Activated CD8-positive, alpha-beta memory T cell treated with anti-CD3 and anti-CD28 coated beads, Interleukin-2, amount 50 U/mL, for 24 hours (primary cell): ENCODE measurements at regions not wholly inside any gene's neighbourhood (a gene's known extent, or its start where the extent isn't known, plus 50 kb on each side); places are given as distances from the start of the nearest gene placed in this dataset.

ENCODE experiments used
- DNase-seq: peaks from one replicate; pipeline ENCODE4 v3.0.0-alpha.2; 2020; ENCODE audit errors: extremely low read depth

- no peak for DNase-seq
Observed at GRCh38 chr12:130101370-130101769, 60.9 kb upstream of the FZD10 start.

DNA sequence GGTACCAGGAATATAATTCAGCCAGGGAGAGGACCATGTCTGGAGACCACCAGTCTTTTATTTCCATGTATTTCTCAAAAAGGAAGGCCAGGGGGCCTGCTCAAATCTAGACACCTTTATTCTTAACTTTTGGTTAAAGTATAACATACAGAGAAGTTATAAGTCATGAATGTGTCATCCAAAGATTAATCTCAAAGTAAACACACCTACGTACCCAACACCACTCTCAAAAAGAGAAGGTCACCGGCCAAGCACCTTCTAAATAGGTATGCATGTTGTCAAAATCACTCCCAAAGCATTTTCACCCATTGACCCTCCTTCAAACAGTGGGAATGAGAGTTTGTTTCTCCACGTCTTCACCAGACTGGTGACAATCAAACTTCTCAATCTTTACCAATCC is 60.0 kb upstream of the FZD10 start:
- no peak for DNase-seq

GRCh38 chr12:130104571-130105106 is 57.6 kb upstream of the FZD10 start:
- DNase-seq = no peak

GRCh38 chr12:130109062-130109945 is 53.0 kb upstream of the FZD10 start:
- no peak for DNase-seq

GRCh38 chr12:130110914-130111313 is 51.4 kb upstream of the FZD10 start:
- no peak for DNase-seq

GRCh38 chr12:130111965-130112496 is 50.2 kb upstream of the FZD10 start:
- no peak for DNase-seq
